ENCODE measurements at regions not wholly inside any gene's neighbourhood (a gene's known extent, or its start where the extent isn't known, plus 50 kb on each side); places are given as distances from the start of the nearest gene placed in this dataset.

DNA sequence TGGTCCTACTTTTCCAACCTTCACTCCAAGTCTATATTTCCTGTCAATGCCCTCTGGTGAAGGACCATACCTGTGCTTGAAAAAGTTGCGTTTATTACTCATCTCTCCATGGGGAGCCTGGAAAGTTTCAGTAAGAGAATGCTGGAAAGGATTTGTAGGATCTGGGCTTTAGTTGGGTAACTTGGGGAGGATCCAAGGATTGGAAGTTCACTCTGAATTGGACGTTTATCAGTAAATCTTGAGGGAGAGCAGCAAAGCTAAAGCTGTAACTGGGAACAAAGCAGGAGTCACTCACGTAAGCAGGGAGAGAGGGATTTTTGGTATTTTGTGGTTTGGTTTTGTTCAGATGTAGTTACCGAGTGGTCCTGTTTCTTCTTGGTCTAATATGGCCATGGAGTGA is 51.4 kb upstream of the NPVF start:
- DNase-seq (ENCODE audit: low spot score), result no peak

DNA sequence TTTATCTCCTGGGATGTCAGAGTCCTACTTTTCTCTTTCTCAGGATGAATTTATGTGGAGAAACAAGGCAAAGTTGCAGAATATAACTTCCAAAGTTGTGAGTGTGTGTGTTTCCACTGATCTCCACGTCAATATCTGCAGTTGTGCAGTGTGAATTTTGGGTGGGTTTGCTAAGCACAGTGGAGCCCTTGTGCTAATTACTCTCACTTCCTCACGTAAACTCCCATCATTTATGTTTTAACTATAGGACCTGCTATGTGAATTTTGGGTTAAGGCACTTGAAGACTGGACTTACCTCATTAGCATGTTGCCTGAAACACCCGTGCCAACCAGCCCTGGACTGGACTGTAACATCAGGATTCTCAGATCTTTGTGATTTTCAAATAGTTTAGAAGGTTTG is 51.9 kb upstream of the NPVF start:
- no peak for DNase-seq (ENCODE audit: low spot score)

DNA sequence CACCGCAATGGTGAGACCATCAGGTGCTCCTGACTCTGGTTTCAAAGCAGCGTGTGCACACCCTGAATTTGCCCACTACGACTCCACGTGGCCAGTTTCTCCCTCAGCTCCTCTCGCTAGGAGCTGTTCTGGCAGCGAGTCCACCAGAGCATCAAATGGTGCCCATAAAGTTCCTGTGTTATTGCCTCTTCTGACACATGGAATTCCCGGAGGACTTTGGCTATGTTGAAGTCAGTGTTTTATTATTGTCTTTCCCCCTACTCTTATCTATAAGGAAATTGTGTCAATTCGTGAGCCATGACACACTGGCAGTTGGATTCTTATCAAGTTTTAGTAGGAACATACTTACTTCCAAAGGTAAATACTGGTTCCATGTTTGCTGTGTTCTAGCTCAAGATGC is 53.9 kb upstream of the NPVF start:
- no peak for DNase-seq (ENCODE audit: low spot score)

DNA sequence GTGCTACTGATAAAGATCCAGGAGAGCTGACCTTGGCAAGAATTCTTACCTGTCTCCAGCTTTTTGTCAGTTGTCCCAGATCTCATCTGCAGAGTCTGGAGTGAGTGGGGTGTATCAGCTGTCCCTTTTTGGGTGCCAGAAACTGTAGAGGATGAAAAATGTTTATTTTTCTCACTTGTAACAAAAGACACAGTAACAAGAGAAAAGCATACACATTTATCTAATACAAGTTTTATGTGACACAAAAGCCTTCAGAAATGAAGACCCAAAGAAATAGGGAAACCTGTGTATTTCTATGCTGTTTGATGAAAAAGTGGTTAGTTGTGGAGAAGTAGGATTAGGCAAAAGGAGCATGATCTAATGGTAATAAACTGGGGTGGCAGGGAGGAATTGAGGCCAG is 58.5 kb upstream of the NPVF start:
- DNase-seq (ENCODE audit: low spot score), result no peak

DNA sequence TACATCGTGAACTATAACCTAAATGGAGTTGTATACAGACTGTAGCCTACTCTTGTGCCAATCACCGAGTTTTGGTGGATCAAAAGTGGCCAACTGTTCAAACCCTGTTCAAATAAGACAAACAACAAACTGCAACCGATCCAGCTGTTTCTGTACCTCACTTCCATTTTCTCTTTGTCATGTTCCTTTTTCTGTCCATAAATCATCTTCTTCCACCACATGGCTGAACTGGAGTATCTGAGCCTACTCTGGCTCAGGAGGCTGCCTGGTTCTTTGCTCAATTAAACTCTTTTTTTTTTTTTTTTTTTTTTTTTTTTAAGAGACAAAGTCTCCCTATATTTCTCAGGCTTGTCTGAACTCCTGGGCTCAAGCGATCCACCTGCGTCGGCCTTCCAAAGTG is 59.0 kb upstream of the NPVF start:
- no peak for DNase-seq (ENCODE audit: low spot score)

DNA sequence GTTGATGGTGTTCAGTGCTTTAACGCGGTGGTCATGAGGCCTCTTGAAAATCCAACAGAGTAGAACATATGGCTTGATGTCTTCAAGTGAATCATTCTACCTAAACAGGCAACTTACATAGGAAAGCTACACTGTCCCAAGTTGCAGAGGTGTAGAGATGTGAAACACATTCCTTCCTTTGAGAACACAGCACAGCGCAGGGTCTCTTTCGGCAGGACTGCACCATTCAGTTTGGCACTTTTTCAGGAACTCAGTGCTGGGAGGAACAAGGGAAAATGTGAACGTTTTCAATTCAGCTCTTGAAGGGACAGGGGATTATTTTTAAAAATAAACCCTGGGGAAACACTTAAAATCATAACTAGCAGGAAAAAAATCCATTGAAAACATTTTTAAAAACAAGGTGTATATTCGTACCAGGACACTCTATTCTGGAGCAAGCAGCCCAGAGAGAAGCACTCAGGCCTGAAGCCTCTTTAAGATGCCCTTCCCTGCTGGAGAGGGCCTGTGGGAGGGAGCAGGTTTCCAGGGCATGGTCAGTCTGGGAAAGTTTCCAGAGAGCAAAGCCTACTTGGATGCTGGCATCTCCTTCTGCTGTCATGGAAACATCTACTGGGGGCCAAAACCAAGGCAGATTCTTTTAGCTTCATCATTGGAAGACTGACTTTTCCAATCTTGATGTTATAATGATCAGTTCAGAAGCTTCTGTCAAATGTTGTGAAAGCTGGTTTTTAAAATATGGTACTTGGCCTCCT is 60.4 kb upstream of the NPVF start:
- no peak for DNase-seq (ENCODE audit: low spot score)

DNA sequence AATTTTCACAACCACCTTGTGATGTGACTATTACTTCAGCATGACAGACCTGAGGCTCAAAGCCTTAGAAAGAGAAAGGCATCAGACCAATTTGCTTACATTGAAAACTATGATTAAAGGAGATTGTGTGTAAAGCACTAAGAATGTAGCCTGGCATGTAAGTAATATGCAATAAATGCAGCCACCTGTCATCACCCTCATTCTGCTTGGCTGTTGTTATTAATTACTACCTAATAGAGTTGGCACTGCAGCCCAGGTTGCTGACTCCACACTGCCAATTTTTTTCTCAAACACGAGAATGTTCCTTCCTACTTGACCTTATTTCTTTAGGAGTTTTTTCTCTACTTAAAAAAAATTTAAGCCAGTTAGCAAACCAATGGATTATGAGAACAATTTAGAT is 61.2 kb upstream of the NPVF start:
- DNase-seq (ENCODE audit: low spot score), result no peak

DNA sequence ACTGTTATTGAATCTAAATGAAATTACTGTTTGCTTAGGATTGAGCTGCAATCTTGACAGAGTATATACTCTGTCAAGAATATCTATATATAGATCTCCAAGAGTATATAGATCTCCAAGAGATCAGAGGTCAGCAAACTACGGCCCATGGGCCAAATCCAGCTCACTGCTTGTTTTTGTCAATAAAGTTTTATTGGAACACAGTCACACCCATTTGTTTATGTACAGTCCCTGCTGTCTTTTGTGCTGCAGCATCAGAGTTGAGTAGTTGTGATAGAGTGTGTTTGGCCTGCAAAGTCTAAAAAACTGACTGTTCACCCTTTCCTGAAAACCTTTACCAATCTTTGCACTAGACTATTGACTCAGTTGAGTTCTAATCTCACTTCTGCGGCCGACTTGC is 66.3 kb upstream of the NPVF start:
- DNase-seq (ENCODE audit: low spot score), result no peak

DNA sequence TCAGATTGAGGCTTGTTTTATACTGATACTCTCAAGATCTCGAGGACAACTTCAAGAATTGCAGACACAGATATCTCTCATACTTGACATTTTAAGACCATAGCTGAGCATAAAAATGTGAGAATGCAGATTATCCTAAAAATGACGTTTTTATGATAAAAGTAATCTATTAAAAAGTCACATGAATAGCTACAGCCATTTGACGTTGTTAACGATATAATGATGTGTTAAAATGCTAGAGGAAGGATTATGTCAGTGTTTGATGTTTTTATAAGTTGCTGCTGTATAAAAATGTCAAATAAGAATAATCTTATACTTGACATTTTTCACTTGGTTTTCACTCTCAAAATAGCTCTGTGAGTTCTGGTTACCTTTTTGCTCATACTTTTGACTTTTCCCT is 67.1 kb upstream of the NPVF start:
- DNase-seq (ENCODE audit: low spot score), result no peak

DNA sequence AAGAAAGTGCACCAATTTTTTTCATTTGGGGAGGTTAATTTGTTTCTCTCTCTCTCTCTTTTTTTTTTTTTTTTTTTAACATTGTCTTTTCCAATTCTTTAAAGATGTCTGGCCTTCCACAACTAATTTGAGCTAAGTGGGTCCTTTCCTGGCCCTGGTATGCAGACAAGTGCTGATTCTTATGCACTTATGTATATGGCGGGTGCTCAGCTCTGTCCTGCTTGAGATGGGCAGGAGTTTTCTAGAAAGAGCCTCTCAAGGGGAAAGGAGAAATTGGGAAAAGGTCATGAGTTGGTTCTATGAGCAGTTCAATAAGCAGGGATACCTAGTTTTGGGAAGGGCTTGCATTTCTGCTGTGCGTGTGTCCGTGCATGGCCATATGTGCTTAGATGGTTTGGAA is 67.8 kb upstream of the NPVF start:
- DNase-seq (ENCODE audit: low spot score), result no peak

DNA sequence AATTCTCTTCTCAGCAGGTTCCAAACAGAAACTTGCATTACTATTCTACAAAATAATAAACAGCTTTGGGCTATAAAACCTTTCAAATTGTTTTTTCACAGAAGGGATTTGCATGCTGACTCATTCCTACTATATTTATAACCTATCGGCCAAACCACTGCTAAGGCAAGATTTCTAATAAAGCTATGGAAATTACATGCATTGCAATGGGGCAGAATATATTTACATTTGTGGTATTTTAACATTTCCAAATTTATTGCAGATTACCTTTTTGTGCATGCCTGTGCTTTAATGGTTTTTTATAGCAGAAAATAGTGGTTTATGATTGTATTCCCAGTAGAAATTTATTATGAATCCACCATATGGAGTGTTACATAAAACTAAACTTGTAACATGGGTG is 69.0 kb upstream of the NPVF start:
- DNase-seq (ENCODE audit: low spot score), result no peak

DNA sequence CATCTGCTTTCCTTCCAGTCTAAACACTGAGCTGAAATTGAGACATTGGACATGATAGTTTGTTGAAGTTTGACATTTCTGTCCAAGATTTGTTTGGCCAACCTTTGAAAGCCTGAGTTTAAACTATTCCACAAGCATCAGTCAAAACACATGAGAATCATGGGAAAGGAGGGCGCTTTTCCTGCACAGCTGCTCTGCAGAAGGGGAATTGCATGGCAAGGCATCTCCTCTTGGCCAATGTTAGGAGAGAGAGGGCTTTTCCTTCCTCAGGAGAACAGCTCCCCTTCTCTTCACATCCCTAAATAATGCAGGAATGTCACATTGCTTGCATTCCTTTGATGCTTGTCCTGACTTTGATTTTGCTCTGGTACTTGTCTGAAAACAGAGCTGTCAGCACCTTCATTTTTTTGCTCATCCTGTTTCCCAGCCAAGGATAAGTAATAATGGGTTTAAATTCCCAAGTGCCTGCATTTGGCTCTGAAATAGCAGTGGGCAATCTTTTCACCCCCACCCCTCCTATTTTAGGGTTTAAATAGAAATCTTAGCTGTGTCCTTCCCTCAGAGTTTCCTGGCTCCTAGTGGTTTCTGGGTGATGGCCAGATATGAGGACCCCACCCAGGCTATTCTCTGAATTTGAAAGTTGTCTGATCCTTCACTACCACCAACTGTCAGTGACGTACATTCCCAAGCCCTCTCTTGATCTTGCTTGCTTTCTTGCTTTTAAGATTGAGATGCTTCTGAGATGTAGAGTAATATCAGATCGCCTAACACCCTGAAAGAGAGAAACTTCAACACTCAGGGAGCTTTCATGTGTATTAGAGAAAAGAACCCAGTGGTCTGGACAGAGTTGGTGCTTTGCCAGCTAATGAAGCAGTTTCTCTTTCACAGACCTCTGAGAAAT is 75.2 kb upstream of the NPVF start:
- no peak for DNase-seq (ENCODE audit: low spot score)

DNA sequence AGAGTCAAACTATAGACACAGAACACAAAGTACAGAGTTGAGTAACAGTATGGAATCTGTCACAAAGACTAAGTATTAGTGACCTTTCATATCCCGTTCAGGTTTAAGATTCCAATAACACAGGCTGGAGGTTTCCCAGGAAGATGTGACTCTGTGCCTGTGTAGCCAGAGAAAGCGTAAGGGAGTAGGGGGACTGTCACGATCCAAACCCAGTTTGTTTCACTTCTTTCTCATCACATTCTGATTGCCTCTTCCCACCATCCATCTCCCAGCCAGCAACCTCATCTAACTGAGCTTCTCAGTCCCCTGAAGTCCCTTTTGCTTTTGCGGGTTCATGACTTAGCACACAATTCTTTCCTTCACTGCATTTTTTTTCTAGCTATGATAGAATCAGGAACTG is 76.4 kb upstream of the NPVF start:
- no peak for DNase-seq (ENCODE audit: low spot score)

DNA sequence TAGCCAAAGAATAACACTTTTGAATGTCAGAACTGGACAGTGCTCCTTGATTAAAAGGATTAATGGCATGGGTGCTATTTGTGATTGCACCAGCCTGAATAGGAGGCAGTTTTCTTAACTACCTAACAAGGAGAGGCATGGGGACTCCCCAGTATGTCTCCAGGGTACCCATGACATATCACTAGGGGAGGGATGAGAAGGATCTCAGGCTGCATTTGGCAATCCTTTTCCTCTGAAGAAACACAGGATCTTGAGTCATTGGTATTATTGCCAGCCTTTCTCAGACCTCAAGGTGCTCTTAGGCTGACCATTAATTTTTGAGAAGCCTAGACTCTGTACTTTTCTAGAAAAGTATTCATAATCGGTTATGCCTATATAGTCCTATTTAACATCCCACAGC is 77.5 kb upstream of the NPVF start:
- DNase-seq (ENCODE audit: low spot score), result no peak

DNA sequence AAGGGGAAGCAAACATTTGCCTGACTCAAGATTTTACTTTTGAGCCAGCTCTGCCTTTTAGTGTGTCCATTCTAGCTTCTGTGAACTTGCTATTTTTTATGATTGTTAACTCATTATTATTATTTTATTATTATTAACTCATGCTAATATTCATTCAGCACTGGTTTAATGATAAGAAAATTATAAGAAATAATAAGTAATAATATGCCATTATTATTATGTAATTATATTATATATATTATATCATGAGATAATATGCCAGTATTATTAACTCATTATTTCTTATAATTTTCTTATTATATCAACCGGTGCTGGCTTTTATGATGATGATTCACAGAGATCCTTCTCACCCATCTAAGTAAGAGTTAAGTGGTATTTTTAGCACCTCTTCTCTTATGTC is 79.3 kb upstream of the NPVF start:
- DNase-seq (ENCODE audit: low spot score), result no peak

DNA sequence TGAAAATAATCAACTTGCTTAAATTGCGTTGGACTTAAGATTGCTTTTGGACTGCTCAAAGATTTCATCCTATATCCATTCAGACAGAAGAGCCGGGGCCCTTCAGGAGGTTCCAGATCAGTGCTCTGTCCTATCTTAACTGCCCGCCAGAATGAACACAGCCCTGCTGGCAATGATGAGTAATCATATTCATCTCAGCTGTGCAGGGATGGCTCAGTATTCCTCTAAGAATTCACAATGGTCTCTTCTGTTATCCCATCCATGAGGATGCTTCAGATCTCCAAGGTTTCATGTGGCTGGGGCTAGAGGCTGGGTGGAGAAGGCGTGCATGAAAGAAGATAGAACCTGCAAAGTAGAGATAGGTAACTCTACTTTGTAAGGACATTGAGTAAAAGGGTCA is 80.0 kb upstream of the NPVF start:
- no peak for DNase-seq (ENCODE audit: low spot score)

DNA sequence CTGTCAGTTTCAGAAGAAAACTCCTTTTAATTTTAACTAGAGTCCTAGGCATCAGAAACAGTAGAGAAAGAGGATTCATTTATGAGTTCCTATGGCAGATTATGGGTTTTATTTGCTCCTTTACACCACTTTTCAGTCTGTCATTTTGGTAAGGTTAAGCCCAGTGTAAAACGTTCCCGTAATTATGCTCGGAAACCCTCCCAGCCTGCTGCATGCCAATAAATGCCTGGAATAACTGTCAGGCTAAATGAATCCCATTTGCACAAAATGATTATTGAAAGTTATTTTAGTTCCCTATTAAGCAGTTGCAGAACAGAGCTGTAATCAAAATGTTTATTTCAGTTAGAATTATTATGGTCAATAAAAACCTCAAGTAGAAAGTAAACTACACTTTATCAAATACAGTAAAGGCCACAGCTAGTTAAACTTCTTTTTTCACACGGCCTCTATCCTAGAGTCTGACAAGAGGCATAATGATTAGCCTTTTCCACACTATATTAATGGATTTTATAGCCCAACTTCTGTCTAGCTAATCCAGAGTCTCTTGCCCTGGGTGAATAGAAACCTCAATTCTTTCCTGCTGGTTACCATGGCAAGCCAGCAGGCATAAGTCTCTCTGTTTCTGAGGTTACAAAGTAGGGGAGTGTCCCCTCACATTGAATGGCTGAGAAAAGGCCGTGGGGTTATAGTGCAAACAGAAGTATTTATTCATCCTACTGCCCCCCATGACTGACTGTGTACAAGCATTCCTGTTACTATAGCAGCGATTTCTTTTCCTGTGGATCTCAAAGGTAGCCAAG is 80.8 kb upstream of the NPVF start:
- DNase-seq (ENCODE audit: low spot score), result no peak

DNA sequence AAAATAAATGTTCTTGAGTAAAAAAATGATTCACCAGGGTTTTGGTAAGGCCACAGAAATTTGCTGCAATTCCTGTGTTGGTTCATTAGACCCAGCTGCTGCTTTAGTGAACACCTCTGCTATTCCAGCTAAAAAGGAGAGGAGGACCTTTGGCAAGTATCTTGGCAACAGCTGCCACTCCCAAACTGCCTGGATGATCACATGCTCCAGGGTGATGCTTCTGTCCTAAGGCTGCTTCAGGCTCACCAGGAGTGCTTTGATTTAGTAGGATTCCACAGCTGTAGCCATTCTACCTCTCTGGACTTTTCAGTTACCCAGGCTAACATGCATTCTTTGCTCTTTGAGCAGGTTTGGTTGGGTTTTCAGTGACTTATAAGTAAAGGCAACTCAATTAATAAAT is 82.6 kb upstream of the NPVF start:
- DNase-seq (ENCODE audit: low spot score), result no peak

DNA sequence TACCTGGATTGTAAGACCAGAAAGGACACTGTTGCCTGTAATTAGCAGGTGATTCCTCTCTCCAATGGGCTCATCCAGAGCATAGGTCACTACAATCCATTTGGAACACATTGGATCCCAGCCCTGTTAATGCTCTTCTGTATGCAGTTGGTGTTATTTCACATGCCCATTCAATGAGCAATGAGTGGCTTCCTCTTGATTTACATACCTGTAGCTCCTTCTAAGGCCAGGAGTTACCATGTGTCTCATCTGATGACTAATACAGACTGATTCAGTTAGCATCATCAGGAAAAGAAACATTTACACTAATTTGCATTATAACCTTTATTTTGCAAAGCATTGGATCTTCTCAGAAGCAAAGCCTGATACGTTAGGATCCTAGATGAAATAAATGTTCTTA is 83.1 kb upstream of the NPVF start:
- no peak for DNase-seq (ENCODE audit: low spot score)

DNA sequence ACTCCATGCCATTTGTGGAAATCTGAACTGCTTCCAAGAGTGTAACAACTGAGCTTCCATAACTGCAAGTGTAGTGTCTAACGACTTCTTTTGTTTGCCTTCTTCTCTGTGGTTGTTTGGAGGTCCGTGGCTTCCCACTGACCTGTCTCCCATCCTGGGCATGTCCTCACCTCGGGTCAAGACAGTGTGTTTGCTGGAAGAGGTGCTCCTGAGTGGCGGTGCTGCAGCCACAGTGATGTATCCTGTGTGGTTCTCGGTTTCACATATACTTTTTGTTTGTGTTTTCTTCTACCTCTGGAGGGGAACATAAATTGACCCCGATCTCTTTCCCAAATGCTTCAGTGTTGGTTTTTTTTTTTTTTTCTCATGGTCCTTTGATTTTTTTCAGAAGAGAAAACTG is 84.7 kb upstream of the NPVF start:
- no peak for DNase-seq (ENCODE audit: low spot score)

DNA sequence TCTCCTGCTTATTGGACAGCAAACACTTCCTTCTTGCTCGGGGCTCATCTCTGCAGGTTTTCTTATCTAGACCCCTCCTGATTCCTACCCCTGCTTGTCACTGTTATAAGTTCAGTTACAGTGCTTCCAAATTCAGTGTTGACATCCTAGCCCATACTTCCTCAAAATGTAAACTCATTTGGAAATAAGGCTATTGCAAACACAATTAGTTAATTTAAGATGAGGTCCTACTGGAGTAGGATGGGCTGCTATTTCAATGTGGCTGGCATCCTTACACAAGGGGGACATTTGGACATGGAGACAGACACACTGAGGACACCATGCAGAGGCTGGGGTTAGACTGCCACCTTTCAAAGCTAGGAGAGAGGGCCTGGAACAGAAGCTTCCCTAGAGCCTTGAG is 85.2 kb upstream of the NPVF start:
- no peak for DNase-seq (ENCODE audit: low spot score)

DNA sequence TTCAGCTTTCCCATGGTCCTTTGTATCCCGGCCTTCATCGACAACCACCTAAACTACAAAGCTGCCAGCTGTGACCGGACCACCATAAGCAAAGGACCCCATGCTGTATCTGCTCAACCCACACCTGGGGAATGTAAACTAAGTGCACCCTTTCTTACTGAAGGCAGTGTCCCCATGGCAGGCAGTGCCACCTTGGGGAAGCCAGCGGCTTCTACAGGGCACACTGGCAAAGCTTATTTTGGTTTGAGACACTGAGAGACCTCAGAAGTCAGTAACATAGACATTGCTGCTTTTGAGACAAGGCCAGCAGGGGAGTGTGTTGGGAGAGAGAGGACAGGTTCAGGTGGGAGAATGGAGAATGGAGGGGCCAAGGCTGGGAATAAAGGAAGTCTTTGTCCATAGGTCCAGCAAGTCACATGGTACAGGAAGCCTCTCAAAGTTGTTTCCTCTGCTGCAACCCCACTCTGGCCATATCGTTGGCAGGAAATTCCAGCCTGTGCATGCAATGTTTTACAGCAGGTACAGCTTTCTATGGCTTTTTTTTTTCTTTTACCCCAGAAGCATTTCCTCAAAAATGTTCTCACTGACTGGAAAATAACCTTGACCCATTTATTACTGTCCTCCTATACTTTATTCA is 85.9 kb upstream of the NPVF start:
- DNase-seq (ENCODE audit: low spot score), result no peak
